SK-N-SH (cell line): ENCODE measurements at regions not wholly inside any gene's neighbourhood (a gene's known extent, or its start where the extent isn't known, plus 50 kb on each side); places are given as distances from the start of the nearest gene placed in this dataset.
"Not testable (repeated sequence)": the region's sequence is repeated elsewhere in the genome, so short reads cannot be mapped to it uniquely, and the experiment has no call there.

ENCODE experiments used
- CTCF ChIA-PET: fragments of 300-600, 350-600 bp; formaldehyde crosslinking; extraction: SDS; loops from one replicate; lab custom pipeline; 2021; lab: Yijun Ruan, JAX
- POLR2A ChIA-PET: fragments of 350-600 bp; sonication (Branson Sonifier 250); formaldehyde crosslinking; extraction: SDS; loops from one replicate; lab custom pipeline; 2020; ENCODE audit warnings: antibody characterized with exemption, inconsistent platforms; lab: Yijun Ruan, JAX
- DNase-seq: peaks from one replicate; pipeline ENCODE4 v3.0.0; 2012
- H2AFZ ChIP-seq: fragments of 200-600 bp; sonication (generic); 2 replicates; pipeline ENCODE4 v1.8.1; 2016; ENCODE audit warnings: antibody characterized with exemption, mild to moderate bottlenecking, low read depth
- H3F3A ChIP-seq: fragments of 200-600 bp; sonication (generic); replicated peaks from 2 replicates; pipeline ENCODE3; 2016; ENCODE audit warnings: antibody characterized with exemption, mild to moderate bottlenecking; ENCODE audit not compliant: insufficient read depth
- H3K27ac ChIP-seq, 2 experiments: fragments of 200-500 bp in 1 of 2; fragments of 200-600 bp in 1 of 2; sonication (Bioruptor generic) in 1 of 2; sonication (generic), shearing (Covaris generic) in 1 of 2; 2 replicates each; pipeline versions ENCODE4 v1.5.1 to v1.6.1; 2014 to 2016; ENCODE audit warnings: low read depth in 2 of 2, inconsistent platforms in 1 of 2, low read length in 1 of 2, mild to moderate bottlenecking in 1 of 2, mixed read lengths in 1 of 2
- H3K27me3 ChIP-seq: fragments of 200-600 bp; sonication (generic), shearing (Covaris generic); 2 replicates; pipeline ENCODE4 v1.6.1; 2016; ENCODE audit warnings: mixed run types; ENCODE audit not compliant: insufficient read depth
- H3K36me3 ChIP-seq, 2 experiments: fragments of 200-500 bp in 1 of 2; fragments of 200-600 bp in 1 of 2; sonication (Bioruptor generic) in 1 of 2; sonication (generic) in 1 of 2; replicated peaks in 1 of 2; 2 replicates each; pipeline versions ENCODE3 to v1.5.1; 2014 to 2016; ENCODE audit warnings: low read length in 1 of 2, mild to moderate bottlenecking in 1 of 2; ENCODE audit not compliant: insufficient read depth in 2 of 2, control insufficient read depth in 1 of 2
- H3K4me1 ChIP-seq, 2 experiments: fragments of 200-500 bp in 1 of 2; fragments of 200-600 bp in 1 of 2; sonication (Bioruptor generic) in 1 of 2; sonication (generic), shearing (Covaris generic) in 1 of 2; 2 replicates each; pipeline versions ENCODE4 v1.5.1 to v1.6.1; 2014 to 2016; ENCODE audit warnings: low read depth in 1 of 2, low read length in 1 of 2, mixed run types in 1 of 2; ENCODE audit not compliant: insufficient read depth in 2 of 2, control insufficient read depth in 1 of 2
- H3K4me2 ChIP-seq: fragments of 200-600 bp; sonication (generic), shearing (Covaris generic); 2 replicates; pipeline ENCODE4 v1.6.1; 2017; ENCODE audit warnings: mixed run types
- H3K4me3 ChIP-seq, 2 experiments: fragments of 200-500 bp in 1 of 2; fragments of 200-600 bp in 1 of 2; sonication (Bioruptor generic) in 1 of 2; sonication (generic), shearing (Covaris generic) in 1 of 2; 2 replicates each; pipeline versions ENCODE4 v1.5.1 to v1.8.1; 2014 to 2016; ENCODE audit warnings: low read depth in 2 of 2, inconsistent platforms in 1 of 2, low read length in 1 of 2, mild to moderate bottlenecking in 1 of 2, mixed read lengths in 1 of 2, moderate library complexity in 1 of 2
- H3K79me2 ChIP-seq: fragments of 200-600 bp; sonication (generic); 2 replicates; pipeline ENCODE4 v1.8.1; 2017; ENCODE audit warnings: mild to moderate bottlenecking; ENCODE audit not compliant: insufficient read depth
- H3K9ac ChIP-seq: fragments of 200-600 bp; sonication (generic); 2 replicates; pipeline ENCODE4 v1.6.1; 2017; ENCODE audit warnings: mixed run types
- H3K9me2 ChIP-seq: fragments of 200-600 bp; sonication (generic); 2 replicates; pipeline ENCODE4 v1.6.1; 2017; ENCODE audit warnings: mixed run types
- H3K9me3 ChIP-seq: fragments of 200-600 bp; sonication (generic); 2 replicates; pipeline ENCODE4 v1.6.1; 2017; ENCODE audit warnings: mixed run types, mild to moderate bottlenecking, moderate library complexity
- H4K20me1 ChIP-seq: fragments of 200-600 bp; sonication (generic); 2 replicates; pipeline ENCODE4 v1.6.1; 2017; ENCODE audit warnings: mild to moderate bottlenecking, mixed run types; ENCODE audit not compliant: insufficient read depth
- EP300 ChIP-seq, 2 experiments: IDR thresholded peaks; 2 replicates each; pipeline versions ENCODE4 v1.4.0 to v1.6.1; 2012; ENCODE audit warnings: borderline replicate concordance in 1 of 2, low read depth in 1 of 2, low read length in 1 of 2
- EZH2phosphoT487 ChIP-seq: fragments of 200-600 bp; sonication (generic); IDR thresholded peaks from 2 replicates; pipeline ENCODE4 v1.6.1; 2017; ENCODE audit warnings: low read depth, mixed run types, mild to moderate bottlenecking, antibody characterized with exemption, moderate library complexity, borderline replicate concordance
- FOSL2 ChIP-seq: IDR thresholded peaks from 2 replicates; pipeline ENCODE4 v1.4.0; 2012; ENCODE audit warnings: low read depth, mild to moderate bottlenecking, moderate library complexity, borderline replicate concordance
- FOXM1 ChIP-seq: IDR thresholded peaks from 2 replicates; pipeline ENCODE4 v1.4.0; 2012; ENCODE audit warnings: low read depth, mild to moderate bottlenecking
- MEF2A ChIP-seq: IDR thresholded peaks from 2 replicates; pipeline ENCODE4 v1.4.0; 2012; ENCODE audit warnings: low read depth, borderline replicate concordance
- NFIC ChIP-seq: IDR thresholded peaks from 2 replicates; pipeline ENCODE4 v1.4.0; 2012; ENCODE audit warnings: borderline replicate concordance
- RFX5 ChIP-seq: IDR thresholded peaks from 2 replicates; pipeline ENCODE4 v1.6.1; 2012; ENCODE audit warnings: mild to moderate bottlenecking, improper control_type of control experiment, low read length
- SIN3A ChIP-seq: IDR thresholded peaks from 2 replicates; pipeline ENCODE4 v1.6.1; 2012; ENCODE audit warnings: low read depth, mild to moderate bottlenecking, low read length, moderate library complexity, borderline replicate concordance
- SMC3 ChIP-seq: IDR thresholded peaks from 2 replicates; pipeline ENCODE4 v1.6.1; 2012; ENCODE audit warnings: low read depth, low read length, improper control_type of control experiment
- TCF12 ChIP-seq: IDR thresholded peaks from 2 replicates; pipeline ENCODE4 v1.4.0; 2012
- WGBS: methylation state at CpG from one replicate; pipeline ENCODE4 v1.1.6; 2017; ENCODE audit warnings: low lambda C conversion rate; 5-methylcytosine and 5-hydroxymethylcytosine counted together
- TF ChIP-seq, protein P1 (sequence below): fragments of 150-350 bp; IDR thresholded peaks from 2 replicates; pipeline ENCODE4 v1.6.1; 2017; ENCODE audit warnings: antibody characterized with exemption, low read length, low read depth, borderline replicate concordance
- TF ChIP-seq, protein P2 (sequence below): fragments of 200-600 bp; sonication (generic); IDR thresholded peaks from 2 replicates; pipeline ENCODE4 v1.6.1; 2017; ENCODE audit warnings: antibody characterized with exemption, mild to moderate bottlenecking, moderate library complexity
- TF ChIP-seq, protein P3 (sequence below): IDR thresholded peaks from 2 replicates; pipeline ENCODE4 v1.4.0; 2012; ENCODE audit warnings: low read depth

DNA sequence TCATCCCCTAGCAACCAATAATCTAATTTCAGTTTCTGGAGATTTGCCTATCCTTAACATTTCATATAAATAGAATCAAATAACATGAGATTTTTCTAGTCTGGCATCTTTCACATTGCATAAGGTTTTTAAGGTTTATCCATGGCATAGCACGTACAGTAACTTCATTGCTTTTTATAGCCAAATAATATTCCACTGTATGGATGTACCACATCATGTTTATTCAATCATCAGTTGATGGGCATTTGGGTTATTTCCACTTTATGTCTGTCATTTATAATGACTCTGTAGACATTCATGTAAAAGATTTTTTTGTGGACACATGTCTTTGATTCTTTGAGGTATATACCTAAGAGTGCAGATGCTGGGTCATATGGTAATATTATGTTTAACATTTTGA is 1052.6 kb downstream of the DNAJB9 start (continued):
- TF ChIP-seq, protein P1, sequence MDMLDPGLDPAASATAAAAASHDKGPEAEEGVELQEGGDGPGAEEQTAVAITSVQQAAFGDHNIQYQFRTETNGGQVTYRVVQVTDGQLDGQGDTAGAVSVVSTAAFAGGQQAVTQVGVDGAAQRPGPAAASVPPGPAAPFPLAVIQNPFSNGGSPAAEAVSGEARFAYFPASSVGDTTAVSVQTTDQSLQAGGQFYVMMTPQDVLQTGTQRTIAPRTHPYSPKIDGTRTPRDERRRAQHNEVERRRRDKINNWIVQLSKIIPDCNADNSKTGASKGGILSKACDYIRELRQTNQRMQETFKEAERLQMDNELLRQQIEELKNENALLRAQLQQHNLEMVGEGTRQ = no peak
- no peak for TF ChIP-seq SMC3
- no peak for TF ChIP-seq FOSL2
- no peak for TF ChIP-seq SIN3A
- no peak for TF ChIP-seq EP300 (IDR thresholded peaks at IDR 0.05; ENCODE audit: borderline replicate concordance in 1 of 2, low read depth in 1 of 2, low read length in 1 of 2)
- TF ChIP-seq FOXM1 = no peak
- no peak for TF ChIP-seq RFX5

DNA sequence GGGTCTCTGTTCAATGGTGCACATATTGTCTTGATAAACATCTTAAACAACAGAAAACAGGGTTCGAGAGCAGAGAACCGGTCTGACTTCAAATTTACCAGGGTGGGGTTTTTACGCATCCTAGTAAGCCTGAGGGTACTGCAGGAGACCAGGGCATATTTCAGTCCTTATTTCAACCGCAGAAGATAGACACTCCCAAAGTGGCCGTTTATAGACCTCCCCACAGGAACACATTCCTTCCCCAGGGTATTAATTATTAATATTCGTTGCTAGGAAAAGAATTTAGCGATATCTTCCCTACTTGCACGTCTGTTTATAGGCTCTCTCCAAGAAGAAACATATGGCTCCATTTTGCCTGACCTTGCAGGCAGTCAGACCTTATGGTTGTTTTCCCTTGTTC is 1063.2 kb downstream of the DNAJB9 start:
- H3K9ac ChIP-seq, H3K79me2 ChIP-seq, H4K20me1 ChIP-seq, H3K27ac ChIP-seq, H3K9me2 ChIP-seq, H3K27me3 ChIP-seq, H3K4me3 ChIP-seq, H3F3A ChIP-seq, H2AFZ ChIP-seq, H3K4me2 ChIP-seq, H3K4me1 ChIP-seq, H3K36me3 ChIP-seq, POLR2A ChIA-PET, DNase-seq: not testable (repeated sequence)
- peaks cover 12% of the 10 kb centered on the region; the same call in 1 of the 2 replicates for H3K9me3 ChIP-seq
- 24% methylated on average over 8 of the region's 8 CpGs for WGBS
- CTCF ChIA-PET = interaction anchor here (0.7 to 0.9 kb wide), 2 partner anchors 187 to 660 kb away, joined by 3 read pairs; no protein-coding TSS in a partner anchor

DNA sequence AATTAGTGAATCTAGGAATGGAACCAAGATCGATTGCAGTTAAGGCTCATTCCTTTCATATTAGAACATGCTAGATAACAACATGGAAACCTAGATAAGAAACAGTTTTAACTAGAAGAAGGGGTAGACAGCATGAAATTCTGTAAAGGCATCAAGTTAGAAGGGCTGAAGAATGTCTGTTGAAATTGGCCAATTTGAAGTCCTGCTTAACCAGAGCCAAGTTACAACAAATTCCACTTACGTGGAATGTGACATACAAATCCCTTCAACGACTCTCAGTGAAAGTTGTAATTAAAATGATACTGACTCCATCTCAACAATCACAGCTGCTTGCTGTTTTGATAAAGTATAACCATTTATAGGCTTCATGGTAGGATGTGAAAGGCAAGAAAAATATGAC is 1065.7 kb downstream of the DNAJB9 start:
- no peak overlapping the region for H2AFZ ChIP-seq
- TF ChIP-seq EP300 (IDR thresholded peaks at IDR 0.05; ENCODE audit: borderline replicate concordance in 1 of 2, low read depth in 1 of 2, low read length in 1 of 2) (no peak), MEF2A (no peak), FOSL2 (no peak), NFIC (no peak), TCF12 (no peak), EZH2phosphoT487 (no peak)
- TF ChIP-seq, protein P2, sequence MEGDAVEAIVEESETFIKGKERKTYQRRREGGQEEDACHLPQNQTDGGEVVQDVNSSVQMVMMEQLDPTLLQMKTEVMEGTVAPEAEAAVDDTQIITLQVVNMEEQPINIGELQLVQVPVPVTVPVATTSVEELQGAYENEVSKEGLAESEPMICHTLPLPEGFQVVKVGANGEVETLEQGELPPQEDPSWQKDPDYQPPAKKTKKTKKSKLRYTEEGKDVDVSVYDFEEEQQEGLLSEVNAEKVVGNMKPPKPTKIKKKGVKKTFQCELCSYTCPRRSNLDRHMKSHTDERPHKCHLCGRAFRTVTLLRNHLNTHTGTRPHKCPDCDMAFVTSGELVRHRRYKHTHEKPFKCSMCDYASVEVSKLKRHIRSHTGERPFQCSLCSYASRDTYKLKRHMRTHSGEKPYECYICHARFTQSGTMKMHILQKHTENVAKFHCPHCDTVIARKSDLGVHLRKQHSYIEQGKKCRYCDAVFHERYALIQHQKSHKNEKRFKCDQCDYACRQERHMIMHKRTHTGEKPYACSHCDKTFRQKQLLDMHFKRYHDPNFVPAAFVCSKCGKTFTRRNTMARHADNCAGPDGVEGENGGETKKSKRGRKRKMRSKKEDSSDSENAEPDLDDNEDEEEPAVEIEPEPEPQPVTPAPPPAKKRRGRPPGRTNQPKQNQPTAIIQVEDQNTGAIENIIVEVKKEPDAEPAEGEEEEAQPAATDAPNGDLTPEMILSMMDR = no peak
- TF ChIP-seq, protein P3, sequence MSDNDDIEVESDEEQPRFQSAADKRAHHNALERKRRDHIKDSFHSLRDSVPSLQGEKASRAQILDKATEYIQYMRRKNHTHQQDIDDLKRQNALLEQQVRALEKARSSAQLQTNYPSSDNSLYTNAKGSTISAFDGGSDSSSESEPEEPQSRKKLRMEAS = no peak
- 16% methylated on average over 3 of the region's 3 CpGs for WGBS
- H3K27ac ChIP-seq = no peak overlapping the region
- H3K36me3 ChIP-seq = no peaks in the 10 kb centered on the region
- no peaks in the 10 kb centered on the region for H3K79me2 ChIP-seq
- DNase-seq = no peak
- no peaks in the 10 kb centered on the region for H3K27me3 ChIP-seq
- H3K9me2 ChIP-seq = no peaks in the 10 kb centered on the region; the same call in 1 of the 2 replicates
- H3K4me1 ChIP-seq = no peaks in the 10 kb centered on the region
- H4K20me1 ChIP-seq = no peaks in the 10 kb centered on the region
- no peaks in the 10 kb centered on the region for H3F3A ChIP-seq
- H3K9me3 ChIP-seq = peaks cover 8% of the 10 kb centered on the region; the same call in 1 of the 2 replicates
- CTCF ChIA-PET = interaction anchor here (0.6 kb wide), 1 partner anchor 66 kb away, joined by 3 read pairs; no protein-coding TSS in a partner anchor
- H3K4me2 ChIP-seq = no peak overlapping the region
- no peak overlapping the region for H3K9ac ChIP-seq
- POLR2A ChIA-PET = no interaction called here
- no peak overlapping the region for H3K4me3 ChIP-seq
